Panc1 (cell line): ENCODE measurements at regions not wholly inside any gene's neighbourhood (a gene's known extent, or its start where the extent isn't known, plus 50 kb on each side); places are given as distances from the start of the nearest gene placed in this dataset.

Experiments used
- ATAC-seq: fragments of 200-7000 bp; cut with Tn5 transposase; 2 replicates; pipeline ENCODE4 v1.9.1; 2020; ENCODE audit warnings: mild to moderate bottlenecking, moderate library complexity
- BruUV-seq: library from RNA; stranded (reverse); fragments of 400-500 nt; replicated peaks from 2 replicates; lab custom pipeline; 2021; lab: Mats Ljungman, UMichigan
- CTCF ChIA-PET: fragments of 300-600 bp; sonication (Branson Sonifier 250); formaldehyde crosslinking; loops from one replicate; lab custom pipeline; 2022; ENCODE audit warnings: antibody characterized with exemption; lab: Charles Lee
- POLR2A ChIA-PET: fragments of 300-600 bp; sonication (Branson Sonifier 250); formaldehyde crosslinking; loops from one replicate; lab custom pipeline; 2022; ENCODE audit warnings: antibody characterized with exemption; lab: Charles Lee
- DNase-seq: peaks from one replicate; pipeline ENCODE4 v3.0.0-alpha.2; 2010; ENCODE audit warnings: low read depth, low spot score
- H3K27ac ChIP-seq: 2 replicates; pipeline ENCODE4 v1.5.1; 2011; ENCODE audit warnings: mild to moderate bottlenecking, low read length, inconsistent platforms
- H3K27me3 ChIP-seq: fragments of 200-500 bp; sonication (Bioruptor generic); 2 replicates; pipeline ENCODE4 v1.6.0; 2014; ENCODE audit warnings: low read length, inconsistent platforms; ENCODE audit not compliant: control insufficient read depth, insufficient read depth
- H3K36me3 ChIP-seq: fragments of 200-500 bp; sonication (Bioruptor generic); 2 replicates; pipeline ENCODE4 v1.5.1; 2014; ENCODE audit warnings: inconsistent platforms, mild to moderate bottlenecking, low read length, moderate library complexity; ENCODE audit not compliant: control insufficient read depth, insufficient read depth
- H3K4me1 ChIP-seq: 2 replicates; pipeline ENCODE4 v1.5.1; 2011; ENCODE audit warnings: inconsistent platforms, mild to moderate bottlenecking, low read length, moderate library complexity; ENCODE audit not compliant: control insufficient read depth, insufficient read depth
- H3K4me3 ChIP-seq, 2 experiments: 2 replicates each; pipeline ENCODE4 v1.5.1; 2011 to 2012; ENCODE audit warnings: low read depth in 2 of 2, low read length in 2 of 2, mild to moderate bottlenecking in 2 of 2, inconsistent platforms in 1 of 2, moderate library complexity in 1 of 2
- H3K9me3 ChIP-seq: fragments of 200-500 bp; sonication (Bioruptor generic); 2 replicates; pipeline ENCODE4 v1.5.1; 2014; ENCODE audit warnings: low read depth, mild to moderate bottlenecking, inconsistent platforms, low read length, moderate library complexity; ENCODE audit not compliant: control insufficient read depth, insufficient read depth
- CTCF ChIP-seq: fragments of 450-650 bp; IDR thresholded peaks from 2 replicates; pipeline ENCODE4 v1.5.1; 2017; ENCODE audit warnings: mild to moderate bottlenecking
- POLR2AphosphoS5 ChIP-seq: IDR thresholded peaks from 2 replicates; pipeline ENCODE4 v1.6.1; 2012; ENCODE audit warnings: mild to moderate bottlenecking, low read depth, low read length, moderate library complexity
- REST ChIP-seq, 2 experiments: IDR thresholded peaks; 2 replicates each; pipeline ENCODE4 v1.6.1; 2011 to 2012; ENCODE audit warnings: low read depth in 2 of 2, control low read depth in 1 of 2, low read length in 1 of 2, mild to moderate bottlenecking in 1 of 2, moderate library complexity in 1 of 2; ENCODE audit not compliant: insufficient read depth in 1 of 2
- SIN3A ChIP-seq: IDR thresholded peaks from 2 replicates; pipeline ENCODE4 v1.6.1; 2012; ENCODE audit warnings: low read depth, mild to moderate bottlenecking, low read length, moderate library complexity, borderline replicate concordance; ENCODE audit not compliant: insufficient read depth
- TCF7L2 ChIP-seq: IDR thresholded peaks from 2 replicates; pipeline ENCODE4 v1.6.1; 2011; ENCODE audit warnings: mild to moderate bottlenecking, low read depth, low read length, inconsistent platforms
- in situ Hi-C: cut with HindIII; loops from 2 replicates; pipeline ENCODE4 v1.10.0; 2016; ENCODE audit warnings: low sequenced_read_pairs, low pct_unique_long_range_greater_than_20kb
- intact Hi-C: fragments of 100-400 bp; cut with micrococcal nuclease; formaldehyde crosslinking; loops from one replicate; pipeline ENCODE4 v1.10.0; 2022; ENCODE audit not compliant: unreplicated experiment

- Histone ChIP-seq H3K27ac (no peak overlapping the region), H3K4me3 (no peak overlapping the region), H3K27me3 (no peaks in the 10 kb centered on the region), H3K9me3 (no peaks in the 10 kb centered on the region), H3K36me3 (no peaks in the 10 kb centered on the region), H3K4me1 (no peaks in the 10 kb centered on the region)
- intact Hi-C loops: no loop called here
- ATAC-seq: no peak
- BruUV-seq: no TSS peak
- no peak for TF ChIP-seq SIN3A
- TF ChIP-seq REST (IDR thresholded peaks at IDR 0.05; ENCODE audit: insufficient read depth in 1 of 2, low read depth in 2 of 2, low read length in 1 of 2): no peak
- no peak for TF ChIP-seq CTCF
- TF ChIP-seq TCF7L2: no peak
- no peak for TF ChIP-seq POLR2AphosphoS5
- in situ Hi-C loops: no loop called here
- no peak for DNase-seq
- CTCF ChIA-PET: no interaction called here
- POLR2A ChIA-PET: no interaction called here
Observed at GRCh38 chr3:154931484-154931883, 148.6 kb upstream of the MME start.

GRCh38 chr3:154926721-154927120, 153.4 kb upstream of the MME start:
- H3K27me3 ChIP-seq: no peaks in the 10 kb centered on the region
- H3K36me3 ChIP-seq: no peaks in the 10 kb centered on the region
- in situ Hi-C loops (no loop called here), intact Hi-C loops (no loop called here)
- H3K9me3 ChIP-seq: no peaks in the 10 kb centered on the region
- CTCF ChIA-PET: no interaction called here
- ATAC-seq (no peak), DNase-seq (no peak)
- POLR2A ChIA-PET: no interaction called here
- no peak for TF ChIP-seq POLR2AphosphoS5
- no peak for TF ChIP-seq SIN3A
- no peak for TF ChIP-seq CTCF
- no peaks in the 10 kb centered on the region for H3K4me1 ChIP-seq
- H3K27ac ChIP-seq: no peak overlapping the region
- H3K4me3 ChIP-seq: no peak overlapping the region
- BruUV-seq: no TSS peak

GRCh38 chr3:154921351-154921750, 158.8 kb upstream of the MME start:
- Histone ChIP-seq H3K9me3 (no peaks in the 10 kb centered on the region), H3K27ac (no peak overlapping the region), H3K4me1 (no peaks in the 10 kb centered on the region), H3K27me3 (no peaks in the 10 kb centered on the region), H3K4me3 (no peak overlapping the region), H3K36me3 (no peaks in the 10 kb centered on the region)
- in situ Hi-C loops: no loop called here
- POLR2A ChIA-PET: no interaction called here
- DNase-seq (no peak), ATAC-seq (no peak)
- TF ChIP-seq REST (IDR thresholded peaks at IDR 0.05; ENCODE audit: insufficient read depth in 1 of 2, low read depth in 2 of 2, low read length in 1 of 2) (no peak), SIN3A (no peak), CTCF (no peak)
- CTCF ChIA-PET: no interaction called here
- no TSS peak for BruUV-seq
- intact Hi-C loops: no loop called here
